Esophagus muscularis mucosa (tissue), 4 donors: ENCODE measurements at regions not wholly inside any gene's neighbourhood (a gene's known extent, or its start where the extent isn't known, plus 50 kb on each side); places are given as distances from the start of the nearest gene placed in this dataset.

Experiments used
- DNase-seq: peaks from one replicate; pipeline ENCODE4 v3.0.0-alpha.2; 2017; ENCODE audit errors: extremely low spot score
- H3K27ac ChIP-seq, 4 donors: fragments of 200-600 bp; sonication (generic); replicated peaks in 1 of 4; 1 replicate in 3 of 4; 2 replicates in 1 of 4; pipeline ENCODE4 v1.5.1; 2016 to 2019; ENCODE audit warnings: mild to moderate bottlenecking in 1 of 4
- H3K27me3 ChIP-seq, 4 donors: fragments of 200-600 bp; sonication (generic); one replicate each; pipeline versions ENCODE4 v1.5.1 to v1.6.0; 2016 to 2019
- H3K36me3 ChIP-seq, 4 donors: fragments of 200-600 bp; sonication (generic); one replicate each; pipeline ENCODE4 v1.5.1; 2016 to 2019
- H3K4me1 ChIP-seq, 4 donors: fragments of 200-600 bp; sonication (generic); one replicate each; pipeline ENCODE4 v1.5.1; 2016 to 2019
- H3K4me3 ChIP-seq, 4 donors: fragments of 200-600 bp; sonication (generic); 1 replicate in 2 of 4; 2 replicates in 2 of 4; pipeline ENCODE4 v1.5.1; 2016 to 2019; ENCODE audit warnings: mild to moderate bottlenecking in 4 of 4, moderate library complexity in 1 of 4
- H3K9me3 ChIP-seq, 4 donors: fragments of 200-600 bp; sonication (generic); 1 replicate in 3 of 4; 2 replicates in 1 of 4; pipeline ENCODE4 v1.5.1; 2016 to 2019
- CTCF ChIP-seq, 3 experiments: fragments of 200-600 bp in 2 of 3; fragments of 450-650 bp in 1 of 3; sonication (generic) in 2 of 3; IDR thresholded peaks; one replicate each; pipeline ENCODE4 v1.5.1; 2017 to 2019; ENCODE audit warnings: antibody characterized with exemption in 3 of 3, mild to moderate bottlenecking in 2 of 3, moderate library complexity in 1 of 3
- EP300 ChIP-seq: sonication (generic); formaldehyde crosslinking; IDR thresholded peaks from one replicate; pipeline ENCODE4 v1.6.1; 2017; ENCODE audit warnings: antibody characterized with exemption
- POLR2A ChIP-seq: fragments of 450-650 bp; IDR thresholded peaks from one replicate; pipeline ENCODE4 v1.6.1; 2017; ENCODE audit warnings: antibody characterized with exemption, moderate library complexity, mild to moderate bottlenecking, low read depth
- POLR2AphosphoS5 ChIP-seq, 2 donors: sonication (generic); formaldehyde crosslinking; IDR thresholded peaks; one replicate each; pipeline ENCODE4 v1.6.1; 2017; ENCODE audit warnings: antibody characterized with exemption in 2 of 2
- WGBS: methylation state at CpG from one replicate; pipeline ENCODE4 v1.1.5; 2018; 5-methylcytosine and 5-hydroxymethylcytosine counted together
- intact Hi-C: fragments of 100-400 bp; cut with DNase I; formaldehyde crosslinking; loops from one replicate; pipeline ENCODE4 v1.15.1; 2023

- no peak for DNase-seq
- no peak overlapping the region for H3K27ac ChIP-seq
- intact Hi-C loops: no loop called here
- H3K36me3 ChIP-seq: no peaks in the 10 kb centered on the region
- no peak overlapping the region for H3K4me3 ChIP-seq
- 82% methylated on average over 4 of the region's 4 CpGs for WGBS
- H3K9me3 ChIP-seq: peaks cover 0 to 8% (median 0%) of the 10 kb centered on the region in 4 donors
- H3K27me3 ChIP-seq: no peaks in the 10 kb centered on the region
- H3K4me1 ChIP-seq: peaks cover 0 to 14% (median 13%) of the 10 kb centered on the region in 4 donors
- TF ChIP-seq EP300: no peak
- TF ChIP-seq POLR2AphosphoS5 (IDR thresholded peaks at IDR 0.05): no peak
- no peak for TF ChIP-seq CTCF (IDR thresholded peaks at IDR 0.05)
- TF ChIP-seq POLR2A: no peak
Measured at GRCh38 chr13:34719060-34719875, 222.8 kb upstream of the NBEA start.

GRCh38 chr13:34720618-34721017 lies 221.5 kb upstream of the NBEA start:
- Histone ChIP-seq H3K36me3 (no peaks in the 10 kb centered on the region), H3K27me3 (no peaks in the 10 kb centered on the region), H3K9me3 (peaks cover 0 to 8% (median 0%) of the 10 kb centered on the region in 4 donors), H3K27ac (no peak overlapping the region), H3K4me1 (peaks cover 0 to 14% (median 13%) of the 10 kb centered on the region in 4 donors), H3K4me3 (no peak overlapping the region)
- intact Hi-C loops: no loop called here
- no peak for DNase-seq
- no peak for TF ChIP-seq POLR2AphosphoS5 (IDR thresholded peaks at IDR 0.05)
- no peak for TF ChIP-seq CTCF (IDR thresholded peaks at IDR 0.05)
- TF ChIP-seq EP300: no peak
- no peak for TF ChIP-seq POLR2A
- 88% methylated on average over 2 of the region's 2 CpGs for WGBS

GRCh38 chr13:34721631-34722595 lies 220.2 kb upstream of the NBEA start:
- TF ChIP-seq EP300 (no peak), POLR2A (no peak), POLR2AphosphoS5 (IDR thresholded peaks at IDR 0.05) (no peak), CTCF (IDR thresholded peaks at IDR 0.05) (no peak)
- H3K36me3 ChIP-seq: no peaks in the 10 kb centered on the region
- H3K27ac ChIP-seq: no peak overlapping the region
- DNase-seq: no peak
- H3K4me1 ChIP-seq: peaks cover 0 to 14% (median 13%) of the 10 kb centered on the region in 4 donors
- WGBS: 46% methylated on average over 3 of the region's 3 CpGs
- H3K9me3 ChIP-seq: peaks cover 0 to 8% (median 0%) of the 10 kb centered on the region in 4 donors
- intact Hi-C loops: no loop called here
- H3K4me3 ChIP-seq: no peak overlapping the region
- H3K27me3 ChIP-seq: no peaks in the 10 kb centered on the region

GRCh38 chr13:34722922-34723321 lies 219.1 kb upstream of the NBEA start:
- Histone ChIP-seq H3K9me3 (peaks cover 0 to 8% (median 0%) of the 10 kb centered on the region in 4 donors), H3K36me3 (no peaks in the 10 kb centered on the region), H3K27me3 (no peaks in the 10 kb centered on the region), H3K4me3 (no peak overlapping the region), H3K27ac (no peak overlapping the region), H3K4me1 (peaks cover 0 to 14% (median 13%) of the 10 kb centered on the region in 4 donors)
- no peak for TF ChIP-seq POLR2AphosphoS5 (IDR thresholded peaks at IDR 0.05)
- intact Hi-C loops: no loop called here
- DNase-seq: no peak

GRCh38 chr13:34730961-34731360 lies 211.1 kb upstream of the NBEA start:
- intact Hi-C loops: no loop called here
- WGBS: 86% methylated on average over 2 of the region's 2 CpGs
- Histone ChIP-seq H3K4me3 (no peak overlapping the region), H3K4me1 (peaks cover 0 to 14% (median 5%) of the 10 kb centered on the region in 4 donors), H3K9me3 (no peaks in the 10 kb centered on the region), H3K27ac (no peak overlapping the region), H3K27me3 (no peaks in the 10 kb centered on the region), H3K36me3 (no peaks in the 10 kb centered on the region)
- DNase-seq: no peak
- TF ChIP-seq EP300 (no peak), POLR2AphosphoS5 (IDR thresholded peaks at IDR 0.05) (no peak), CTCF (IDR thresholded peaks at IDR 0.05) (no peak), POLR2A (no peak)
